Right lobe of liver (tissue), 4 donors: ENCODE measurements at regions not wholly inside any gene's neighbourhood (a gene's known extent, or its start where the extent isn't known, plus 50 kb on each side); places are given as distances from the start of the nearest gene placed in this dataset.

ENCODE experiments used
- CTCF ChIP-seq, 4 donors: fragments of 200-600 bp in 3 of 4; fragments of 450-650 bp in 1 of 4; IDR thresholded peaks; one replicate each; pipeline versions ENCODE4 v1.5.1 to v1.8.0; 2016 to 2022; ENCODE audit warnings: antibody characterized with exemption in 4 of 4, mild to moderate bottlenecking in 2 of 4
- POLR2A ChIP-seq: fragments of 450-650 bp; IDR thresholded peaks from one replicate; pipeline ENCODE4 v1.6.1; 2017; ENCODE audit warnings: antibody characterized with exemption, mild to moderate bottlenecking
- donor health status: DM: no; HTN: no; CAD: no.
- donor health status: DM: no; HTN: no; CAD: no.
- donor health status: DM: no; HTN: yes; CAD: no.

- TF ChIP-seq CTCF (IDR thresholded peaks at IDR 0.05), result no peak
- no peak for TF ChIP-seq POLR2A
Measured at GRCh38 chr13:34462843-34463242, 479.2 kb upstream of the NBEA start.
